ENCODE measurements at regions not wholly inside any gene's neighbourhood (a gene's known extent, or its start where the extent isn't known, plus 50 kb on each side); places are given as distances from the start of the nearest gene placed in this dataset.

DNA sequence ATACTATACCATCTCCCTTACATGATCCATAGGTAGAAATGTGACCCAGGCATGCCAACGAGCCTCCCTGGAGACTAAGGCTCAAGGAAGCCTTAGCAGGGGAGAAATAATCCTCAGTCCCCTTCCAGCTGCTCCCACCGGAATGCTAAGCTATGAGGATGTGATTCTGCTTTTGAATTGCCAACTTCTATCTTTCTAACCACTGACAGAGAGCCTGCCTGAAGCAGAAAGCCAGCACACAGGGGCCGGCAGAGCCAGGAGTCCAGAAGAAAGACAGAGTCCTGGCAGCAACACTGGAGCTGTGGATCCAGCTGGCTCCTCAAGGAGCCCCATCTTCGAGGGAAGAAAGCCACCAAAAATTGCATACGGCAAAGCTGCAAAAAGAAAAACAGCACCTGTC lies 579.6 kb upstream of the CDH5 start:
- no peaks in the 10 kb centered on the region for H3K9me3 ChIP-seq (ENCODE audit: control insufficient read depth, insufficient read depth, low read depth, low read length)
- no peak overlapping the region for H3K27ac ChIP-seq (ENCODE audit: insufficient read depth, low read length)
- no peaks in the 10 kb centered on the region for H3K4me1 ChIP-seq (ENCODE audit: control insufficient read depth, extremely low read depth, insufficient read depth, low read length)
- TF ChIP-seq EZH2 (IDR thresholded peaks at IDR 0.05; ENCODE audit: low read length, missing control alignments), result no peak
- no peak for TF ChIP-seq CTCF (conservative IDR thresholded peaks at IDR 0.05 in 1 of 2, IDR thresholded peaks at IDR 0.05 in 1 of 2; ENCODE audit: low read depth in 1 of 2, low read length in 2 of 2)
- no peak overlapping the region for H3K4me2 ChIP-seq (ENCODE audit: extremely low read depth, insufficient read depth, low read length)
- no peak overlapping the region for H3K9ac ChIP-seq (ENCODE audit: insufficient read depth, low read length)
- H4K20me1 ChIP-seq (ENCODE audit: control insufficient read depth, extremely low read depth, insufficient read depth, low read length), result no peaks in the 10 kb centered on the region
- no peak overlapping the region for H2AFZ ChIP-seq (ENCODE audit: low read length)
- H3K79me2 ChIP-seq (ENCODE audit: control insufficient read depth, insufficient read depth, low read length), result no peaks in the 10 kb centered on the region
- H3K4me3 ChIP-seq (replicated peaks in 1 of 4; ENCODE audit: control extremely low read depth in 1 of 4, insufficient read depth in 1 of 4, low read depth in 3 of 4, low read length in 4 of 4), result no peak overlapping the region
- H3K27me3 ChIP-seq (ENCODE audit: control insufficient read depth, insufficient read depth, low read length), result no peaks in the 10 kb centered on the region
- peak in 1 of 2 donors; percentile 15 for DNase-seq (ENCODE audit: low read depth in 2 of 2)
- no peaks in the 10 kb centered on the region for H3K36me3 ChIP-seq (ENCODE audit: control insufficient read depth, insufficient read depth, low read length)

DNA sequence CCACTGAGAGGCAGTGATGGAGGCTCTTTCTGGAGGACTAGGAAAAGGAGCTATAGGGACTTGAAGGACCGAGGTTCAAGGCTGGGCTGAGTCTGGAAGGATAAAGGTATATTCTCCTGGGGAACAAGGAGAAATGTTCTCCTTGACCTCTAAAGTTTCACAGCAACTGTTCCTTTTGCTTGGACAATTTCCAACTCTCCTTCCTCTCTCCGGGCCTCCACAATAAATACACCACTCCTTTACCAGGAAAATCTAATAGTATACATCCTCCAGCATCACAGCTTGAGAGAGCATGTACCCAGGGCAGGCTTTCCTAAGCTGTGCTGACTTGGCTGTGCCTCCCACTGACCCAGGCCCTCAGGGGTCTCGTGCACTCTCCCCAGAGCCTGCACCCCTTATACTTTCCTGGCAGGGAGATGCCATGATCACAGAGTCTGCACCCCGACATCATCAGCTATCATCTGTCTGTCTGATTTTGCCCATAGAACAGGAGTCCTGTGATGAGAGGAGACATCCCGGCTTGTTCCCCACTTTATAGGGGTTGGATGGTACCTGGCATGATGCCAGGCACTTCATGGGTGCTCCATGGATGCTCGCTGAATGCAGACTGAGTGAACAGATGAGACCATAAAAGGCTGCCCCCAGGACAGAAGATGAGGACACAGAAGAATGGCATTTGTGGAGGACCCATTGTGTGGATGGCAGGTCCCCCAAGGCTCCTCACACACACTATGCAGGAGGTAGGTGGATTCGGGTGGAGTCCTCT lies 582.6 kb upstream of the CDH5 start:
- DNase-seq (ENCODE audit: low read depth in 2 of 2), result no peak
- Histone ChIP-seq H3K4me1 (ENCODE audit: control insufficient read depth, extremely low read depth, insufficient read depth, low read length) (no peaks in the 10 kb centered on the region), H3K4me2 (ENCODE audit: extremely low read depth, insufficient read depth, low read length) (no peak overlapping the region), H3K9ac (ENCODE audit: insufficient read depth, low read length) (no peak overlapping the region), H2AFZ (ENCODE audit: low read length) (no peak overlapping the region), H3K27ac (ENCODE audit: insufficient read depth, low read length) (no peak overlapping the region), H3K36me3 (ENCODE audit: control insufficient read depth, insufficient read depth, low read length) (no peaks in the 10 kb centered on the region), H3K9me3 (ENCODE audit: control insufficient read depth, insufficient read depth, low read depth, low read length) (no peaks in the 10 kb centered on the region), H4K20me1 (ENCODE audit: control insufficient read depth, extremely low read depth, insufficient read depth, low read length) (no peaks in the 10 kb centered on the region), H3K79me2 (ENCODE audit: control insufficient read depth, insufficient read depth, low read length) (no peaks in the 10 kb centered on the region), H3K4me3 (replicated peaks in 1 of 4; ENCODE audit: control extremely low read depth in 1 of 4, insufficient read depth in 1 of 4, low read depth in 3 of 4, low read length in 4 of 4) (no peak overlapping the region), H3K27me3 (ENCODE audit: control insufficient read depth, insufficient read depth, low read length) (no peaks in the 10 kb centered on the region)
- no peak for TF ChIP-seq EZH2 (IDR thresholded peaks at IDR 0.05; ENCODE audit: low read length, missing control alignments)
- TF ChIP-seq CTCF (conservative IDR thresholded peaks at IDR 0.05 in 1 of 2, IDR thresholded peaks at IDR 0.05 in 1 of 2; ENCODE audit: low read depth in 1 of 2, low read length in 2 of 2), result no peak

- Histone ChIP-seq H3K27me3 (ENCODE audit: control insufficient read depth, insufficient read depth, low read length) (no peaks in the 10 kb centered on the region), H3K9me3 (ENCODE audit: control insufficient read depth, insufficient read depth, low read depth, low read length) (no peaks in the 10 kb centered on the region), H3K79me2 (ENCODE audit: control insufficient read depth, insufficient read depth, low read length) (no peaks in the 10 kb centered on the region), H3K4me3 (replicated peaks in 1 of 4; ENCODE audit: control extremely low read depth in 1 of 4, insufficient read depth in 1 of 4, low read depth in 3 of 4, low read length in 4 of 4) (no peak overlapping the region), H4K20me1 (ENCODE audit: control insufficient read depth, extremely low read depth, insufficient read depth, low read length) (no peaks in the 10 kb centered on the region), H3K9ac (ENCODE audit: insufficient read depth, low read length) (no peak overlapping the region), H3K36me3 (ENCODE audit: control insufficient read depth, insufficient read depth, low read length) (no peaks in the 10 kb centered on the region), H3K4me1 (ENCODE audit: control insufficient read depth, extremely low read depth, insufficient read depth, low read length) (no peaks in the 10 kb centered on the region), H3K27ac (ENCODE audit: insufficient read depth, low read length) (no peak overlapping the region), H2AFZ (ENCODE audit: low read length) (no peak overlapping the region), H3K4me2 (ENCODE audit: extremely low read depth, insufficient read depth, low read length) (peak overlapping the region; percentile 54)
- TF ChIP-seq EZH2 (IDR thresholded peaks at IDR 0.05; ENCODE audit: low read length, missing control alignments), result no peak
- no peak for TF ChIP-seq CTCF (conservative IDR thresholded peaks at IDR 0.05 in 1 of 2, IDR thresholded peaks at IDR 0.05 in 1 of 2; ENCODE audit: low read depth in 1 of 2, low read length in 2 of 2)
- DNase-seq (ENCODE audit: low read depth in 2 of 2), result peak; percentile 55 to 95
These were observed 583.6 kb upstream of the CDH5 start for GRCh38 chr16:65782611-65783600.
